ENCODE measurements at regions not wholly inside any gene's neighbourhood (a gene's known extent, or its start where the extent isn't known, plus 50 kb on each side); places are given as distances from the start of the nearest gene placed in this dataset.
"Not testable (repeated sequence)": the region's sequence is repeated elsewhere in the genome, so short reads cannot be mapped to it uniquely, and the experiment has no call there.

GRCh38 chrX:82721891-82722290 lies 786.2 kb upstream of the POU3F4 start:
- Histone ChIP-seq H3K9ac (ENCODE audit: control insufficient read depth, extremely low read depth, insufficient read depth, low read length) (no peak overlapping the region), H3K9me1 (ENCODE audit: control insufficient read depth, extremely low read depth, insufficient read depth, low read length) (no peaks in the 10 kb centered on the region), H3K79me2 (ENCODE audit: control insufficient read depth, insufficient read depth, low read length) (no peaks in the 10 kb centered on the region), H3K9me3 (ENCODE audit: control insufficient read depth, low read depth, low read length) (no peaks in the 10 kb centered on the region), H3K27ac (ENCODE audit: control insufficient read depth, insufficient read depth, low read length) (no peak overlapping the region), H2AFZ (ENCODE audit: control insufficient read depth, low read length) (no peak overlapping the region), H3K4me1 (ENCODE audit: control insufficient read depth, extremely low read depth, insufficient read depth, low read length) (no peaks in the 10 kb centered on the region), H3K4me3 (ENCODE audit: control insufficient read depth in 2 of 3, extremely low read depth in 1 of 3, insufficient read depth in 2 of 3, low read depth in 1 of 3, low read length in 3 of 3) (no peak overlapping the region), H3K36me3 (ENCODE audit: control insufficient read depth in 2 of 2, extremely low read depth in 1 of 2, insufficient read depth in 2 of 2, low read length in 2 of 2) (no peaks in the 10 kb centered on the region), H4K20me1 (ENCODE audit: control insufficient read depth, extremely low read depth, insufficient read depth, low read length) (no peaks in the 10 kb centered on the region), H3K4me2 (ENCODE audit: control insufficient read depth, extremely low read depth, insufficient read depth, low read depth, low read length) (no peak overlapping the region), H3K27me3 (ENCODE audit: control insufficient read depth, extremely low read depth, insufficient read depth, low read length) (no peaks in the 10 kb centered on the region)
- dilution Hi-C loops (cut with MboI; ENCODE audit: extremely low pct_ligation_motif_present, low sequenced_read_pairs): no loop called here
- no peak for DNase-seq (ENCODE audit: low read depth, low spot score)
- FAIRE-seq: no peak
- TF ChIP-seq CTCF (optimal IDR thresholded peaks at IDR 0.05 in 1 of 3, IDR thresholded peaks at IDR 0.05 in 1 of 3, conservative IDR thresholded peaks at IDR 0.05 in 1 of 3; ENCODE audit: extremely low read depth in 1 of 3, insufficient read depth in 2 of 3, low read length in 3 of 3): no peak
- TF ChIP-seq EZH2 (IDR thresholded peaks at IDR 0.05; ENCODE audit: low read length): no peak

- Histone ChIP-seq H2AFZ (ENCODE audit: control insufficient read depth, low read length) (no peak overlapping the region), H3K9me1 (ENCODE audit: control insufficient read depth, extremely low read depth, insufficient read depth, low read length) (no peaks in the 10 kb centered on the region), H3K4me3 (ENCODE audit: control insufficient read depth in 2 of 3, extremely low read depth in 1 of 3, insufficient read depth in 2 of 3, low read depth in 1 of 3, low read length in 3 of 3) (no peak overlapping the region), H3K27me3 (ENCODE audit: control insufficient read depth, extremely low read depth, insufficient read depth, low read length) (no peaks in the 10 kb centered on the region), H3K36me3 (ENCODE audit: control insufficient read depth in 2 of 2, extremely low read depth in 1 of 2, insufficient read depth in 2 of 2, low read length in 2 of 2) (no peaks in the 10 kb centered on the region), H3K4me2 (ENCODE audit: control insufficient read depth, extremely low read depth, insufficient read depth, low read depth, low read length) (no peak overlapping the region), H3K27ac (ENCODE audit: control insufficient read depth, insufficient read depth, low read length) (no peak overlapping the region), H3K4me1 (ENCODE audit: control insufficient read depth, extremely low read depth, insufficient read depth, low read length) (no peaks in the 10 kb centered on the region), H3K9ac (ENCODE audit: control insufficient read depth, extremely low read depth, insufficient read depth, low read length) (no peak overlapping the region), H3K9me3 (ENCODE audit: control insufficient read depth, low read depth, low read length) (no peaks in the 10 kb centered on the region), H3K79me2 (ENCODE audit: control insufficient read depth, insufficient read depth, low read length) (no peaks in the 10 kb centered on the region), H4K20me1 (ENCODE audit: control insufficient read depth, extremely low read depth, insufficient read depth, low read length) (no peaks in the 10 kb centered on the region)
- no peak for FAIRE-seq
- dilution Hi-C loops (cut with MboI; ENCODE audit: extremely low pct_ligation_motif_present, low sequenced_read_pairs): no loop called here
- no peak for TF ChIP-seq CTCF (optimal IDR thresholded peaks at IDR 0.05 in 1 of 3, IDR thresholded peaks at IDR 0.05 in 1 of 3, conservative IDR thresholded peaks at IDR 0.05 in 1 of 3; ENCODE audit: extremely low read depth in 1 of 3, insufficient read depth in 2 of 3, low read length in 3 of 3)
- TF ChIP-seq EZH2 (IDR thresholded peaks at IDR 0.05; ENCODE audit: low read length): no peak
- DNase-seq (ENCODE audit: low read depth, low spot score): no peak
Measured at GRCh38 chrX:82723806-82724205, 784.3 kb upstream of the POU3F4 start.

- dilution Hi-C loops (cut with MboI; ENCODE audit: extremely low pct_ligation_motif_present, low sequenced_read_pairs); H3K9me3 ChIP-seq (ENCODE audit: control insufficient read depth, low read depth, low read length); H3K4me1 ChIP-seq (ENCODE audit: control insufficient read depth, extremely low read depth, insufficient read depth, low read length); H3K4me2 ChIP-seq (ENCODE audit: control insufficient read depth, extremely low read depth, insufficient read depth, low read depth, low read length); H2AFZ ChIP-seq (ENCODE audit: control insufficient read depth, low read length); H3K27me3 ChIP-seq (ENCODE audit: control insufficient read depth, extremely low read depth, insufficient read depth, low read length); H3K79me2 ChIP-seq (ENCODE audit: control insufficient read depth, insufficient read depth, low read length); H3K9ac ChIP-seq (ENCODE audit: control insufficient read depth, extremely low read depth, insufficient read depth, low read length); H3K9me1 ChIP-seq (ENCODE audit: control insufficient read depth, extremely low read depth, insufficient read depth, low read length); H4K20me1 ChIP-seq (ENCODE audit: control insufficient read depth, extremely low read depth, insufficient read depth, low read length); H3K4me3 ChIP-seq (ENCODE audit: control insufficient read depth in 2 of 3, extremely low read depth in 1 of 3, insufficient read depth in 2 of 3, low read depth in 1 of 3, low read length in 3 of 3); H3K27ac ChIP-seq (ENCODE audit: control insufficient read depth, insufficient read depth, low read length); H3K36me3 ChIP-seq (ENCODE audit: control insufficient read depth in 2 of 2, extremely low read depth in 1 of 2, insufficient read depth in 2 of 2, low read length in 2 of 2); FAIRE-seq; DNase-seq (ENCODE audit: low read depth, low spot score): not testable (repeated sequence)
Measured at GRCh38 chrX:82727436-82727835, 780.7 kb upstream of the POU3F4 start.
